Stimulated activated CD4-positive, alpha-beta T cell treated with anti-CD3 and anti-CD28 coated beads, Interleukin-2, amount 100 ng/mL, for 48 hours (primary cell): ENCODE measurements at regions not wholly inside any gene's neighbourhood (a gene's known extent, or its start where the extent isn't known, plus 50 kb on each side); places are given as distances from the start of the nearest gene placed in this dataset.
"Not testable (repeated sequence)": the region's sequence is repeated elsewhere in the genome, so short reads cannot be mapped to it uniquely, and the experiment has no call there.

ENCODE experiments used
- DNase-seq, 2 donors: peaks; one replicate each; pipeline ENCODE4 v3.0.0-alpha.2; 2020

DNA sequence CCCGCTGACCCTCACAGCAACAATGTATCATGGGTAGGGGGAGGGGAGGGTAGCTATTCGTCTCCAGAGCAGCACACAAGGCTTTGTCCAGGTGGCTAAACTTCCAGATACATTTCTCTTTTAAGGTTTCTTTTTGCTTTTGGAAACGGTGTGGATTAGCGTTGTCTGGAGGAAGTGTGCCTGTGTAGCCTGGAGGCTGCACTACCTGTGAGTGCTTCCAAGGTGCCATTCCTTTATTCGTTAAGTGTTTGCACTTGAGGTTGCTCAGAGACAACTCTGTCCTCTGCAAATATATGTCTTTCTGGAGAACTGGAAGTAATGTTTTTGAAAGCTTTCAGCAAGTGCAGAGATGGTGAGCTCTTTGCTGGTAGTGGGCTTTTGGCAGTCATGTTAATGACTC is 53.1 kb downstream of the HSFY1 start:
- not testable (repeated sequence) for DNase-seq

DNA sequence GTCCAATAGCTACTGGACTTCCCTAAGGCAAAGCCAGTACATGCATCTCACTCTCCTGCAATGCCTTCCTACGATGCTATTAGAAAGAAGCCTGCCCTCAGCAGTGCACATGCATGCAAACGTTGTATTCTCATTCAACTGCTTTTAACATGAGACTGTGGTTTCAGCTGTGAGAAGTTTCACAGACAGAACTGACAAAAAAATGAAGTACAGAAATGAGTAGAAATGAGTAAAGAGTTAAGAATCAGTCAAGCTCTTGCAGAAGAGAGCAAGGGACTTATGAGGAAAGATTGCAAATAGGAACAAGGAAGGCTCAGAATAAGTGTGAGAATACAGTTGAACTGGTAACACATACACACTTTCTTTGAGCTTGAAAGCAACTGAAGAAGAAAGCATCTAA is 54.8 kb downstream of the HSFY1 start:
- not testable (repeated sequence) for DNase-seq

DNA sequence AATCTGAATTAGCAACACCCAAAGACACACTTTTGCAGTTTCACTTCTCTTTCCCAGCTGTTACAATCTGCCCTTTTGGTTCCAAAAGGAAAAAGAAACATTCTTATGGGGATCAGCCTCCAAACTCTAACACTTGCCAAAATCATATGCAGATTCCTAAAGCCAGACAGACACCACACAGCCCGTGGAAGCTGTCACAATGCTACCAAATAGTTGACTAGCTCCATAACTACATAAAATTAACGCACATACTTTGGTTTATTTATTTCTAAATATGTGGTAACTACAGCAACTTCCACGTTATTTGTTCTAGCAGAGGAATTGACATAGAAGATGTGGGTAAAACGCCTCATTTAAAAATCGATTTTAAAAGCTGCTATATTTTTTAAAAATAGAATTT is 59.7 kb downstream of the HSFY1 start:
- not testable (repeated sequence) for DNase-seq

DNA sequence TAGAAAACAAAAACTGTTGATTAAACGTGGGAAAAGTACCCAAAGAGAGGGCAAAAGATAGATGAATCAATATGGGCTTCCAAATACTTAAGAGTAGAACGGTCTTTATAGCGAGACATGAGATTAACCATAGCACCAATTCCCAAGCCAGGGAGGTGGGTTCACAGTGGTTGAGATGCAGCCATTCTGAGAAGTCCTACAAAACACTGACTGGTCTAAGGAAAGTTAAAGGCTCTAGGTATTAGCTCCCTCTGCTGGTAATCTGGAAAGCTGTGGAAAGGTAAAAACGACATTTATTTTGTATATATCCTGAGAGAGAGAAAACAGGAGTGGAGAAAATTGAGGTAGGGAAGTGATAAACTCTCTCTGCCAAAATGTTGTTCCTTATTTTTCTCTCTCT is 61.7 kb downstream of the HSFY1 start:
- not testable (repeated sequence) for DNase-seq

DNA sequence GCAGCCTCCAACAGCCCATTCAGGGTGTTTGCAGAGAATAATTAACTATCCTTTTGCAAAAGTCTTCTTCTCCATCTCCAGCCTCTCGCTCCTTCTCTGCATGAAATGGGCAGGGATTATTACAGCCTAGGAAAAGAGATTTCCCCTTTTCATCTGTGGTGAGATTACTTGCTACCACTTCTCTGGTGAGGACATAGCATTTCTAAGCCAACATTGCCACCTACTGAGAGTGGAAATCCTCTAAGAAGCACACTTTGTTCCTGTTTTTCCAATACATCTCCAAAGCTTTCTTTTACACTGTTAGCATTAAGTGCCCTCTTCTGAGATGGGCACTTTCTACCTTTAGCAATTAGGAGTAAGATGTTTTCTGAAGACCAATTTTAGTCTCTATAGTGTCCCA is 69.3 kb downstream of the HSFY1 start:
- not testable (repeated sequence) for DNase-seq

DNA sequence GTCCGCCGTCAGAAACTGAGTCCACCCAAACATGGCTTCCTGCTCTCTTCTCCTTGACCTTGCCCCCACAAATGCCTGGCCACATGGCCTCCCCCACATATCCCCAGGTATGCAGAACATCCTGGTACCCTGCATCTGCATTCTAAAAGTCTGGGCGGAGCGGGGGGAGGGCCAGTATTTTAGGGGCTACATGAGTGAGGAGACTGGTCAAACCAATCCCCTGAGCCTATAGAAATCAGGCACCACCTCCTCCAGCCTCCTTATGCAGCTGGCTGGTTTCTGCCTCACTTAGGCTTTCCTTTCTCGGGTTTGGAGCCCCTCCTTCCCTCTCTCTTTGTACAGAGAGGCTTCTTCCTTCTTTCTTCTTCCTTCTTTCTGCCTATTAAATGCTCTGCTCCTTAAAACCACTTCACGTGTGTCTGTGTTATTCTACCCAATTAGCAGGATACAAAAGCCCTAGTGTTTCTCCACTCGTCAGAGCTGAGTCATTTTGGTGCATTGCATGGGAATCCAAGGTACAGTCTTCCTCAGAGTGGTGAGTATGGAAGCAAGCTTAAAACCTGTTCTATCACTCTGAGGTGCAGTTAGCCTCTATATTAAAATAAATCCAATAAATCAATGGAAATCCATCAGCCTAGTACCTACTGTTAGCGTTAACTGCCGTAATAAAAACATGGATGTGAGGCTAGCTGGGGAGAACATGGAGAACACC is 83.4 kb downstream of the HSFY1 start:
- DNase-seq, result not testable (repeated sequence)

DNA sequence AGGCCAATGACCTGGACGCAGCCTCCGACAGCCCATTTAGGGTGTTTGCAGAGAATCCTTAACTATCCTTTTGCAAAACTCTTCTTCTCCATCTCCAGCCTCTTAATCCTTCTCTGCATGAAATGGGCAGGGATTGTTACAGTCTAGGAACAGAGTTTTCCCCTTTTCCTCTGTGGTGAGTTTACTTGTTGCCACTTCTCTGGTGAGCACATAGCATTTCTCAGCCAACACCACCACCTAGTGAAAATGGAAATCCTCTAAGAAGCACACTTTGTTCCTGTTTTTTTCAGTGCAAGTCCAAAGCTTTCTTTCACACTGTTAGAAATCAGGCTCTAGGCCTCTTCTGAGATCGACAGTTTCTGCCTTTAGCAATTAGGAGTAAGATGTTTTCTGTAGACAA is 84.1 kb downstream of the HSFY1 start:
- not testable (repeated sequence) for DNase-seq

DNA sequence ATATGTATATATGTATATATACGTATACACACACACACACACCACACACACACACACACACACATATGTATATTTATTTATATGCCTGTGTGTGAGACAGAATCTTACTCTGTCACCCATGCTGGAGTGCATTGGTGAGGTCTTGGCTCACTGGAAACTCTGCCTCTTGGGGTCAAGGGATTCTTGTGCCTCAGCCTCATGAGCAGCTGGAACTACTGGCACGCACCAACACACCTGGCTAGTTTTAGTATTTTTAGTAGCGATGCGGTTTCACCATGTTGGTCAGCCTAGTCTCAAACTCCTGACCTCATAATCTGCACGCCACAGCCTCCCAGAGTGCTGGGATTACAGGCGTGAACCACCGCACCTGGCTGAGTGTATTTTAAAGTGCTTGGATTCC is 85.1 kb downstream of the HSFY1 start:
- DNase-seq, result not testable (repeated sequence)

DNA sequence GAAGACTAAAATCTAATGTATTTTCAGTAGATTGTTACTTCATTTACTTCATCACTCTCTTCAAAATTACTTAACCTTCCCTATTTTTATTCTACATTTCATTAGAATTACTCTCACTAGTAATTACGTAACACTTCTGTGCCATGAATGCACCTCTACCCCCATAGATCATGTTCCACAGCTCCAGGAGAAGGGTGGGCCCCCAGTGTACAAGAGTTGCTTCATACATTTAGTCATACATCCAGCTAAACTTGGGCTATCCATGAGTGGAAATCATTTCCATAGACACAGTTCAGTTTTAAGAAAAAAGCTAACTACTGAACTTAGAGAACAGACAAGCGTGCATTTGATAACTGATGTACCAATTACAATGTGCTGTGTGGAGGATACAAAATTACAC is 104.2 kb downstream of the HSFY1 start:
- no peak for DNase-seq

DNA sequence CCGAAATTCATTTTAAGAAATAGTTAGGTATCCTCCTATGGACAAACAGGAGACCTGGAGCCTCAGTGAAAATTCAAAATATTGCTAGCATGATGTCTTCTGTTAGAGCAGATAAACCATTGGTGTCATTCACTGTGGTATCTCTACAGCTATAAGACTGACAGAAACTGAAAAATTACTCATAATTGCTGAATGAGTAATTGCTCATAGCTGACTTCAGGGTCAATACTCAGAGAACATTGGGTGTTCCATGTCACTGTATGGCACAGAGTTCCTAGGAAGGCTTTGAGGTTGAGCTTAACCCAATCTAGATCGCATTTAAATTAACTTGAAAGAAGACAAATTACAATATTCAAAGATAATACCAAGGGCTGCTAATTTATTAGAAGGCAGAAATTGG is 109.0 kb downstream of the HSFY2 start:
- DNase-seq, result no peak

DNA sequence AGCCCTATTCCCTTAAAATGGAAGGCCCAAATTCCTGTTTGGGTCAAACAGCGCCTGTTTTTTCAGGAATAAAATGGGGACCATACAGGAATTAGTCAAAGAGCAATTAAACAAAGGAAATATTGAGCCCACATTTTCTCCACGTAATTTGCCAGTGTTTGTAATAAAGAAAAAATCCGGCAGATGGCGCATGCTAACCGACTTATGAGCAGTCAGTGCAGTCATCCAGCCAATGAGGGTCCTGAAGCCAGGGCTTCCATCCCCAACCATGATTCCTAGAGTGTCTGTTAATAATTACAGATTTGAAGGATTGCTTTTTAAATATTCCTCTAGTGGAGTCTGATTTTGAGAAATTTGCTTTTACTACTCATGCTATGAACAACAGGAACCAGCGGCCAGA is 103.7 kb downstream of the HSFY2 start:
- peak in 1 of 2 donors; percentile 2 for DNase-seq

DNA sequence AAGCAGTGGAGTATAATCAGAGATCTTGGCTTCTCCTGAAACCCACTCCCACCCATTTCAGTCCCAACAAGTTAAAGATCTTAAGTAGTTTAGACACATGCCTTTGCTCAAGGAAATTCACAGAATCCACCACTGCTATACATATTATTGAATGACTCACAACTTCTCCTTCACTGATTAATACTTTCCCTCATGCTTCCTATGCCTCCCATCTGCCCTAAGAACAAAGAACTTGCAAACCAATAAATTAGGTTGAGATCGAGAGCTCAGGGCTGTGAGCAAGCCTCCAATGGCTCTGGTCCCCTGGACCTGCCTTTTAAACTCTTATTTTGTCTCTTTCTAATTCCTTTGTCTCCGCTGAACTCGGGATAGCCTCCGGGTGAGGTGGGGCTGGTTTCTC is 101.6 kb downstream of the HSFY2 start:
- no peak for DNase-seq

DNA sequence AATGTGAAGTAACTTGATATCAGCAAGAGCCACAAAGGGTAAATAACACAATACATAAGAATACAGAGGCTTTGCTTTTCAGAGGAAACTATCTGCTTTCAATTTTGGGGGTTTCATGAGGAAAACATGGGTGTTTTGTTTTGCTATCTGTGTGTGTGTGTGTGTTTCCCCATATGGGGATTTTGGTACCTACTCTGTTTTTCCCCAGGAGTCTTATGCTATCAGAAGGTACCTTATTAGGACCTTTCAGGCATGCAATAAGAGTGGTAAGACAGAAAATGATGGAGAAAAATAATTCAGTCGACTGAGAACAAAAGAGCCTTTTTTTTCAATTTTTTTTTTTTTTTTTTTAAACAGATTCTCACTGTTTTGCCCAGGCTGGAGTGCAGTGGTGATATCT is 87.5 kb downstream of the HSFY2 start:
- DNase-seq, result not testable (repeated sequence)

DNA sequence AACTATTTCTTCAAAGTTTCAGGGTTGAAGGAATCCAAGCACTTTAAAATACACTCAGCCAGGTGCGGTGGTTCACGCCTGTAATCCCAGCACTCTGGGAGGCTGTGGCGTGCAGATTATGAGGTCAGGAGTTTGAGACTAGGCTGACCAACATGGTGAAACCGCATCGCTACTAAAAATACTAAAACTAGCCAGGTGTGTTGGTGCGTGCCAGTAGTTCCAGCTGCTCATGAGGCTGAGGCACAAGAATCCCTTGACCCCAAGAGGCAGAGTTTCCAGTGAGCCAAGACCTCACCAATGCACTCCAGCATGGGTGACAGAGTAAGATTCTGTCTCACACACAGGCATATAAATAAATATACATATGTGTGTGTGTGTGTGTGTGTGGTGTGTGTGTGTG is 85.2 kb downstream of the HSFY2 start:
- DNase-seq, result not testable (repeated sequence)

DNA sequence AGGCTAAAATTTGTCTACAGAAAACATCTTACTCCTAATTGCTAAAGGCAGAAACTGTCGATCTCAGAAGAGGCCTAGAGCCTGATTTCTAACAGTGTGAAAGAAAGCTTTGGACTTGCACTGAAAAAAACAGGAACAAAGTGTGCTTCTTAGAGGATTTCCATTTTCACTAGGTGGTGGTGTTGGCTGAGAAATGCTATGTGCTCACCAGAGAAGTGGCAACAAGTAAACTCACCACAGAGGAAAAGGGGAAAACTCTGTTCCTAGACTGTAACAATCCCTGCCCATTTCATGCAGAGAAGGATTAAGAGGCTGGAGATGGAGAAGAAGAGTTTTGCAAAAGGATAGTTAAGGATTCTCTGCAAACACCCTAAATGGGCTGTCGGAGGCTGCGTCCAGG is 84.1 kb downstream of the HSFY2 start:
- not testable (repeated sequence) for DNase-seq

DNA sequence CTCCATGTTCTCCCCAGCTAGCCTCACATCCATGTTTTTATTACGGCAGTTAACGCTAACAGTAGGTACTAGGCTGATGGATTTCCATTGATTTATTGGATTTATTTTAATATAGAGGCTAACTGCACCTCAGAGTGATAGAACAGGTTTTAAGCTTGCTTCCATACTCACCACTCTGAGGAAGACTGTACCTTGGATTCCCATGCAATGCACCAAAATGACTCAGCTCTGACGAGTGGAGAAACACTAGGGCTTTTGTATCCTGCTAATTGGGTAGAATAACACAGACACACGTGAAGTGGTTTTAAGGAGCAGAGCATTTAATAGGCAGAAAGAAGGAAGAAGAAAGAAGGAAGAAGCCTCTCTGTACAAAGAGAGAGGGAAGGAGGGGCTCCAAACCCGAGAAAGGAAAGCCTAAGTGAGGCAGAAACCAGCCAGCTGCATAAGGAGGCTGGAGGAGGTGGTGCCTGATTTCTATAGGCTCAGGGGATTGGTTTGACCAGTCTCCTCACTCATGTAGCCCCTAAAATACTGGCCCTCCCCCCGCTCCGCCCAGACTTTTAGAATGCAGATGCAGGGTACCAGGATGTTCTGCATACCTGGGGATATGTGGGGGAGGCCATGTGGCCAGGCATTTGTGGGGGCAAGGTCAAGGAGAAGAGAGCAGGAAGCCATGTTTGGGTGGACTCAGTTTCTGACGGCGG is 83.5 kb downstream of the HSFY2 start:
- DNase-seq, result not testable (repeated sequence)

DNA sequence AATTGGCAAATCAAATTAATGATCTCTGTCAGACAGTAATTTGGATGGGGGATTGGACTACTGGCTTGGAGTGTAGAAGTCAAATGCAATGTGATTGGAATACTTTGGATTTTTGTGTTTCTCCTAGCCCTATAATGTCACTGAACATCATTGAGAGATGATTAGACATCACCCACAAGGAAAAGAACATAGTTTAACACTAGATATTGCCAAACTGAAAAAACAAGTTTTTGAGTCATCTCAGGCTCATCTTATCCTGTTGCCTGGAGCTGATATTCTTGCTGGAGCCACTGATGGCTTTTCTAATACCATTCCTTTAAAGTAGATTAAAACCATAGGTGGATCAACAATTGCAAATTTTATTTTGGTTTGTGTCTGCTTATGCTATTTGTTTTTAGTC is 76.7 kb downstream of the HSFY2 start:
- DNase-seq, result not testable (repeated sequence)

DNA sequence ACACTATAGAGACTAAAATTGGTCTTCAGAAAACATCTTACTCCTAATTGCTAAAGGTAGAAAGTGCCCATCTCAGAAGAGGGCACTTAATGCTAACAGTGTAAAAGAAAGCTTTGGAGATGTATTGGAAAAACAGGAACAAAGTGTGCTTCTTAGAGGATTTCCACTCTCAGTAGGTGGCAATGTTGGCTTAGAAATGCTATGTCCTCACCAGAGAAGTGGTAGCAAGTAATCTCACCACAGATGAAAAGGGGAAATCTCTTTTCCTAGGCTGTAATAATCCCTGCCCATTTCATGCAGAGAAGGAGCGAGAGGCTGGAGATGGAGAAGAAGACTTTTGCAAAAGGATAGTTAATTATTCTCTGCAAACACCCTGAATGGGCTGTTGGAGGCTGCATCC is 69.3 kb downstream of the HSFY2 start:
- not testable (repeated sequence) for DNase-seq

DNA sequence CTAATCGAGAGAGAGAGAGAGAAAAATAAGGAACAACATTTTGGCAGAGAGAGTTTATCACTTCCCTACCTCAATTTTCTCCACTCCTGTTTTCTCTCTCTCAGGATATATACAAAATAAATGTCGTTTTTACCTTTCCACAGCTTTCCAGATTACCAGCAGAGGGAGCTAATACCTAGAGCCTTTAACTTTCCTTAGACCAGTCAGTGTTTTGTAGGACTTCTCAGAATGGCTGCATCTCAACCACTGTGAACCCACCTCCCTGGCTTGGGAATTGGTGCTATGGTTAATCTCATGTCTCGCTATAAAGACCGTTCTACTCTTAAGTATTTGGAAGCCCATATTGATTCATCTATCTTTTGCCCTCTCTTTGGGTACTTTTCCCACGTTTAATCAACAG is 61.8 kb downstream of the HSFY2 start:
- DNase-seq, result not testable (repeated sequence)

DNA sequence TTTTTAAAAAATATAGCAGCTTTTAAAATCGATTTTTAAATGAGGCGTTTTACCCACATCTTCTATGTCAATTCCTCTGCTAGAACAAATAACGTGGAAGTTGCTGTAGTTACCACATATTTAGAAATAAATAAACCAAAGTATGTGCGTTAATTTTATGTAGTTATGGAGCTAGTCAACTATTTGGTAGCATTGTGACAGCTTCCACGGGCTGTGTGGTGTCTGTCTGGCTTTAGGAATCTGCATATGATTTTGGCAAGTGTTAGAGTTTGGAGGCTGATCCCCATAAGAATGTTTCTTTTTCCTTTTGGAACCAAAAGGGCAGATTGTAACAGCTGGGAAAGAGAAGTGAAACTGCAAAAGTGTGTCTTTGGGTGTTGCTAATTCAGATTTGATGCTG is 59.8 kb downstream of the HSFY2 start:
- DNase-seq, result not testable (repeated sequence)

DNA sequence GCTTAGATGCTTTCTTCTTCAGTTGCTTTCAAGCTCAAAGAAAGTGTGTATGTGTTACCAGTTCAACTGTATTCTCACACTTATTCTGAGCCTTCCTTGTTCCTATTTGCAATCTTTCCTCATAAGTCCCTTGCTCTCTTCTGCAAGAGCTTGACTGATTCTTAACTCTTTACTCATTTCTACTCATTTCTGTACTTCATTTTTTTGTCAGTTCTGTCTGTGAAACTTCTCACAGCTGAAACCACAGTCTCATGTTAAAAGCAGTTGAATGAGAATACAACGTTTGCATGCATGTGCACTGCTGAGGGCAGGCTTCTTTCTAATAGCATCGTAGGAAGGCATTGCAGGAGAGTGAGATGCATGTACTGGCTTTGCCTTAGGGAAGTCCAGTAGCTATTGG is 54.8 kb downstream of the HSFY2 start:
- DNase-seq, result not testable (repeated sequence)

DNA sequence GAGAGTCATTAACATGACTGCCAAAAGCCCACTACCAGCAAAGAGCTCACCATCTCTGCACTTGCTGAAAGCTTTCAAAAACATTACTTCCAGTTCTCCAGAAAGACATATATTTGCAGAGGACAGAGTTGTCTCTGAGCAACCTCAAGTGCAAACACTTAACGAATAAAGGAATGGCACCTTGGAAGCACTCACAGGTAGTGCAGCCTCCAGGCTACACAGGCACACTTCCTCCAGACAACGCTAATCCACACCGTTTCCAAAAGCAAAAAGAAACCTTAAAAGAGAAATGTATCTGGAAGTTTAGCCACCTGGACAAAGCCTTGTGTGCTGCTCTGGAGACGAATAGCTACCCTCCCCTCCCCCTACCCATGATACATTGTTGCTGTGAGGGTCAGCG is 53.1 kb downstream of the HSFY2 start:
- not testable (repeated sequence) for DNase-seq
